Esophagus (tissue), 2 donors: ENCODE measurements at regions not wholly inside any gene's neighbourhood (a gene's known extent, or its start where the extent isn't known, plus 50 kb on each side); places are given as distances from the start of the nearest gene placed in this dataset.

Experiments used
- H3K27ac ChIP-seq, 2 donors: one replicate each; pipeline ENCODE4 v1.5.1; 2013; ENCODE audit warnings: low read depth in 2 of 2, mild to moderate bottlenecking in 2 of 2, inconsistent platforms in 1 of 2, low read length in 1 of 2, moderate library complexity in 1 of 2
- H3K27me3 ChIP-seq, 2 donors: one replicate each; pipeline ENCODE4 v1.6.1; 2013; ENCODE audit warnings: low read length in 2 of 2, control low read depth in 1 of 2, mild to moderate bottlenecking in 1 of 2; ENCODE audit not compliant: insufficient read depth in 2 of 2, control insufficient read depth in 1 of 2
- H3K36me3 ChIP-seq, 2 donors: one replicate each; pipeline ENCODE4 v1.6.1; 2013; ENCODE audit warnings: low read length in 1 of 2; ENCODE audit not compliant: control insufficient read depth in 2 of 2, insufficient read depth in 2 of 2
- H3K4me1 ChIP-seq, 2 donors: one replicate each; pipeline ENCODE4 v1.6.1; 2013; ENCODE audit warnings: low read length in 1 of 2; ENCODE audit not compliant: control insufficient read depth in 2 of 2, insufficient read depth in 2 of 2
- H3K4me3 ChIP-seq, 2 donors: one replicate each; pipeline ENCODE4 v1.5.1; 2013; ENCODE audit warnings: low read length in 2 of 2, mild to moderate bottlenecking in 2 of 2, low read depth in 1 of 2, moderate library complexity in 1 of 2
- H3K9me3 ChIP-seq, 2 donors: one replicate each; pipeline ENCODE4 v1.6.1; 2013; ENCODE audit warnings: mild to moderate bottlenecking in 2 of 2, low read depth in 1 of 2, low read length in 1 of 2, moderate library complexity in 1 of 2; ENCODE audit not compliant: control insufficient read depth in 2 of 2, insufficient read depth in 1 of 2
- WGBS, 2 donors: extraction: QIAGEN DNeasy Blood & Tissue Kit; methylation state at CpG; one replicate each; pipeline ENCODE4 v1.1.7; 2013; 5-methylcytosine and 5-hydroxymethylcytosine counted together
- donor health status: healthy with polysubstance abuse.
- donor health status: Bipolar disorder and iron deficiency.

GRCh38 chr14:87111741-87112140 lies 881.2 kb downstream of the GALC start:
- H3K27me3 ChIP-seq, result no peaks in the 10 kb centered on the region
- H3K4me3 ChIP-seq, result no peak overlapping the region
- H3K36me3 ChIP-seq, result no peaks in the 10 kb centered on the region
- no peaks in the 10 kb centered on the region for H3K4me1 ChIP-seq
- no peaks in the 10 kb centered on the region for H3K9me3 ChIP-seq
- no peak overlapping the region for H3K27ac ChIP-seq
- WGBS, 2 donors, result 66 to 74% methylated on average over 3 of the region's 3 CpGs

DNA sequence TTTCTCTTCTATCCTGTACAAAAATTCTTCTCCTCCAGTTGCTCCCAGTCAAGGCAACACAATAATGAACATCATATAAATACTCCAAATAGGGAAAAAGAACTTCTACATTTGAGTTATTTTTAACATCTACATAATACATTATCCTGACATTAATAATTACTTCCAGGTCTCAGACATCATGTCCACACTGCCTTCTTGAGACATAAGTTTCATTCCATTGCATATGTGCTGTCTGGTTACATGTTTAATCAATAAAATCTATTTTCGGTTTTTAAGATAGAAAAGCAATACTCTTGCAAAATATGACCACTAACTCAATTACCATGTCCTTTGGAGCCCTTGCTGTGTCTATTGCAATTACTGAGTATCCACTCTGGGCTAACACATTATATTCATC lies 881.9 kb downstream of the GALC start:
- WGBS, 2 donors, result 77 to 84% methylated on average over 1 of the region's 1 CpG
- H3K27ac ChIP-seq, result no peak overlapping the region
- H3K4me3 ChIP-seq, result no peak overlapping the region
- H3K36me3 ChIP-seq, result no peaks in the 10 kb centered on the region
- no peaks in the 10 kb centered on the region for H3K27me3 ChIP-seq
- H3K9me3 ChIP-seq, result no peaks in the 10 kb centered on the region
- no peaks in the 10 kb centered on the region for H3K4me1 ChIP-seq

DNA sequence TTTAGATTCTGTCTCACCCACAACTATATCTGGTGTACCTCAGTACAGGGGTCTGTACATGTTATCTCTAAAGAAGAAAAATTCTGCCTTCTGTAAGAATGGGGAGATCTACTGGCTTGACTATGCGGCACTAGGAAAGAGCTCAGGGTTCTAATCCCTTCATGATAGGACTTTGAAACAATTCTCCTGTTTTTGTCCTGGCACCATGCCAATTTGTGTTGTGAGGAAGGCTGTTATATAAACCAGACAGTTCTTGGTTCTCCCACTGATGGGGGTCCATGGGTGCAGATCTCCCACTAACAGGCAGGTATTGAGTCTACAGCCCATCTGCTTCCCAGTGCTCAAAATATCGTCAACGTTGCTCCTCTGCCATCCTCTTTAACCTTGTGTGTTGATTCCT lies 883.7 kb downstream of the GALC start:
- H3K9me3 ChIP-seq, result no peaks in the 10 kb centered on the region
- WGBS, 2 donors, result 88 to 93% methylated on average over 3 of the region's 3 CpGs

GRCh38 chr14:87108726-87109125 lies 884.3 kb downstream of the GALC start:
- H3K27ac ChIP-seq, result no peak overlapping the region
- no peaks in the 10 kb centered on the region for H3K27me3 ChIP-seq
- H3K4me3 ChIP-seq, result no peak overlapping the region
- no peaks in the 10 kb centered on the region for H3K36me3 ChIP-seq
- no peaks in the 10 kb centered on the region for H3K9me3 ChIP-seq
- WGBS, 2 donors, result 80 to 81% methylated on average over 3 of the region's 3 CpGs
- no peaks in the 10 kb centered on the region for H3K4me1 ChIP-seq

More for the DNA sequence above, 883.7 kb downstream of the GALC start:
- H3K27ac ChIP-seq, result no peak overlapping the region
- no peaks in the 10 kb centered on the region for H3K36me3 ChIP-seq
- H3K27me3 ChIP-seq, result no peaks in the 10 kb centered on the region
- no peaks in the 10 kb centered on the region for H3K4me1 ChIP-seq
- no peak overlapping the region for H3K4me3 ChIP-seq

DNA sequence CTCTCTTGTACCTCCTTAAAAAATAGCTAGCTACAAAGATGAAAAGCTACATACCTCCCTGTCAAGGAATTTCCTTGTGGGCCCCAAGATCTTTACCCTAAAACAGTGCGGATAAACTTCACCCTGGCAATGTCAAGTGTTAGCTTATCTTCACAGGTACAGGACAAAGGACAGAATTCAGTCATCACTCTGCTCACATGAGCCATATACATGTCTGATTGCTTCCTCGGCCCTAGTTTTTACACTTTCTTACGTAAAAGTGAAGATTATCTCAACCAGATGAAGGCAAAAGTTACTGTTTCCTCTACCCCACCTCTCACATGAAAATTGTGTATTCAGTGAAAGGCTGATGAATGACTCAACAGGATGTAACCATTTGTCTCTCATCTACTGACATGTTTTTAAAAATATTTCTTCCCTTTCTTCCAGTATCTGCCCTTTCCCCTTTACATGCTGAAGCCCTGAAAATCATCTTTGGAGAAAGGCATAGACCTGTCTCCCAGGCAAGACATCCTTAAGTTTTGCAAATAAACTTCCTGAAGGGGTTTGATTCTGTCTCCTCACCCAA lies 890.1 kb downstream of the GALC start:
- Histone ChIP-seq H3K4me3 (no peak overlapping the region), H3K4me1 (no peaks in the 10 kb centered on the region), H3K36me3 (no peaks in the 10 kb centered on the region), H3K27me3 (no peaks in the 10 kb centered on the region), H3K9me3 (no peaks in the 10 kb centered on the region), H3K27ac (no peak overlapping the region)
- 70 to 75% methylated on average over 3 of the region's 3 CpGs for WGBS, 2 donors

GRCh38 chr14:87097015-87097414 lies 896.0 kb downstream of the GALC start:
- no peaks in the 10 kb centered on the region for H3K4me1 ChIP-seq
- no peaks in the 10 kb centered on the region for H3K36me3 ChIP-seq
- no peak overlapping the region for H3K27ac ChIP-seq
- no peaks in the 10 kb centered on the region for H3K27me3 ChIP-seq
- no peak overlapping the region for H3K4me3 ChIP-seq
- no peaks in the 10 kb centered on the region for H3K9me3 ChIP-seq
- 49 to 51% methylated on average over 2 of the region's 2 CpGs for WGBS, 2 donors

DNA sequence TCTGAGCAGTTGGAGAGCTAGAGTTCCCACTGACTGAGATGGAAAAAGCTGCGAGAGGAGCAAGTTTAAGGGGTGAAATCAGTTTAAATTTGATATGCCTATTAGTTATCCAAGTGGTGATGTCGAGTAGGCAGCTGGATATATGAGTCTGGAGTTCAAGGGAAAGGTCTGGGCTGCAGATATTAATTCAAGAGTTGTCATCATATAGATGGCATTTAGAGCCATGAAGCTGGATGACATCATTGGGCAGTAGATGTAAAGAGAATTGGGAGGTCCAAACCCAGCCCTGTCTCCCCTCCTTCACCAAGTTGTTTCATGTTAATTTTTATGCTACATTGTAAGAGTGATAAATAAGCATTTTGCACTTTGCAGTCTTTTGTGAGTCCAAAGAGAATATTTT lies 898.1 kb downstream of the GALC start:
- Histone ChIP-seq H3K9me3 (no peaks in the 10 kb centered on the region), H3K4me3 (no peak overlapping the region), H3K27ac (no peak overlapping the region), H3K27me3 (no peaks in the 10 kb centered on the region), H3K36me3 (no peaks in the 10 kb centered on the region), H3K4me1 (no peaks in the 10 kb centered on the region)
- 60 to 71% methylated on average over 2 of the region's 2 CpGs for WGBS, 2 donors

GRCh38 chr14:87088588-87088987 lies 904.4 kb downstream of the GALC start:
- Histone ChIP-seq H3K27me3 (no peaks in the 10 kb centered on the region), H3K4me1 (no peaks in the 10 kb centered on the region), H3K36me3 (no peaks in the 10 kb centered on the region), H3K27ac (no peak overlapping the region), H3K4me3 (no peak overlapping the region), H3K9me3 (peaks cover 0 to 2% of the 10 kb centered on the region in 2 donors)
- WGBS, 2 donors, result 33 to 52% methylated on average over 3 of the region's 3 CpGs

DNA sequence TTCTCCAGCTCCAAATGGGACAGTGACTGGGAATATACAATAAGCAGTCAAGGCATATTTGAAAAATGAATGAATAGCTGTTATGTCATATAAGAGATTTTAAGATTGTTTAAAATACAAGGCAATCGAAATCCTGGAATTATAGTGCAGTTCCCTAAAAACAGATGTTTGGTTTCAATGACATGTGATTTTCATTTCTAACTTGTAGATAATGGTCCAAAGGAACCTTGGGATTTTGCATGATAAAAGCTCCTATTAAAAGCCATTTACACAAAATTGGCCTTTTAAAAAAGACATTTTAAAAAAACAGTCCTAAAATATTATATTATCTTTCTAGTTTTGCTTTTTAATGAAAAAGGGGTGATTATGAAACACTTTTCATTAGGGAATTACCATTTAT lies 905.1 kb downstream of the GALC start:
- Histone ChIP-seq H3K27me3 (no peaks in the 10 kb centered on the region), H3K4me3 (no peak overlapping the region), H3K9me3 (peaks cover 0 to 2% of the 10 kb centered on the region in 2 donors), H3K4me1 (no peaks in the 10 kb centered on the region), H3K27ac (no peak overlapping the region), H3K36me3 (no peaks in the 10 kb centered on the region)
- 51 to 54% methylated on average over 1 of the region's 1 CpG for WGBS, 2 donors

- Histone ChIP-seq H3K9me3 (peaks cover 0 to 2% of the 10 kb centered on the region in 2 donors), H3K4me3 (no peak overlapping the region), H3K36me3 (no peaks in the 10 kb centered on the region), H3K27ac (no peak overlapping the region), H3K4me1 (no peaks in the 10 kb centered on the region), H3K27me3 (no peaks in the 10 kb centered on the region)
- WGBS, 2 donors, result 93 to 95% methylated on average over 1 of the region's 1 CpG
Observed at GRCh38 chr14:87084908-87085307, 908.1 kb downstream of the GALC start.
